ENCODE measurements at regions not wholly inside any gene's neighbourhood (a gene's known extent, or its start where the extent isn't known, plus 50 kb on each side); places are given as distances from the start of the nearest gene placed in this dataset.

GRCh38 chr20:58103961-58104360 lies 124.5 kb downstream of the ANKRD60 start:
- no peak for TF ChIP-seq POLR2AphosphoS5 (IDR thresholded peaks at IDR 0.05)
- TF ChIP-seq, protein P1, sequence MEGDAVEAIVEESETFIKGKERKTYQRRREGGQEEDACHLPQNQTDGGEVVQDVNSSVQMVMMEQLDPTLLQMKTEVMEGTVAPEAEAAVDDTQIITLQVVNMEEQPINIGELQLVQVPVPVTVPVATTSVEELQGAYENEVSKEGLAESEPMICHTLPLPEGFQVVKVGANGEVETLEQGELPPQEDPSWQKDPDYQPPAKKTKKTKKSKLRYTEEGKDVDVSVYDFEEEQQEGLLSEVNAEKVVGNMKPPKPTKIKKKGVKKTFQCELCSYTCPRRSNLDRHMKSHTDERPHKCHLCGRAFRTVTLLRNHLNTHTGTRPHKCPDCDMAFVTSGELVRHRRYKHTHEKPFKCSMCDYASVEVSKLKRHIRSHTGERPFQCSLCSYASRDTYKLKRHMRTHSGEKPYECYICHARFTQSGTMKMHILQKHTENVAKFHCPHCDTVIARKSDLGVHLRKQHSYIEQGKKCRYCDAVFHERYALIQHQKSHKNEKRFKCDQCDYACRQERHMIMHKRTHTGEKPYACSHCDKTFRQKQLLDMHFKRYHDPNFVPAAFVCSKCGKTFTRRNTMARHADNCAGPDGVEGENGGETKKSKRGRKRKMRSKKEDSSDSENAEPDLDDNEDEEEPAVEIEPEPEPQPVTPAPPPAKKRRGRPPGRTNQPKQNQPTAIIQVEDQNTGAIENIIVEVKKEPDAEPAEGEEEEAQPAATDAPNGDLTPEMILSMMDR (IDR thresholded peaks at IDR 0.05) = no peak
- TF ChIP-seq POLR2A (IDR thresholded peaks at IDR 0.05; ENCODE audit: low read depth) = no peak
- TF ChIP-seq EP300 (IDR thresholded peaks at IDR 0.05) = no peak
